K562 (cell line): ENCODE measurements at regions not wholly inside any gene's neighbourhood (a gene's known extent, or its start where the extent isn't known, plus 50 kb on each side); places are given as distances from the start of the nearest gene placed in this dataset.
"Not testable (repeated sequence)": the region's sequence is repeated elsewhere in the genome, so short reads cannot be mapped to it uniquely, and the experiment has no call there.

ENCODE experiments used
- ATAC-seq: fragments of 200-7000 bp; cut with Tn5 transposase; 3 replicates; pipeline ENCODE4 v1.9.1; 2020; ENCODE audit warnings: moderate library complexity
- BruUV-seq: library from RNA; stranded (reverse); fragments of 400-500 nt; replicated peaks from 2 replicates; lab custom pipeline; 2021; lab: Mats Ljungman, UMichigan
- CTCF ChIA-PET: fragments of 300-600 bp; formaldehyde crosslinking; extraction: SDS; loops from one replicate; lab custom pipeline; 2021; ENCODE audit warnings: low intra/inter-chr PET ratio; lab: Yijun Ruan, JAX
- POLR2A ChIA-PET: fragments of 300-600, 350-650 bp; sonication (Branson Sonifier 250); formaldehyde crosslinking; extraction: SDS; loops from one replicate; lab custom pipeline; 2021; ENCODE audit warnings: antibody characterized with exemption, inconsistent platforms; lab: Yijun Ruan, JAX
- DNase-seq, 4 experiments: peaks; one replicate each; pipeline versions ENCODE4 v3.0.0 to v3.0.0-alpha.2; 2011 to 2018; ENCODE audit warnings: low spot score in 3 of 4, mixed read lengths in 3 of 4; ENCODE audit errors: extremely low read depth in 1 of 4
- FAIRE-seq: peaks from 2 replicates; lab custom pipeline; 2011; peaks lifted over from hg19 to GRCh38; lab: Jason Lieb, UNC
- H2AFZ ChIP-seq: 2 replicates; pipeline ENCODE4 v1.6.0; 2011; ENCODE audit warnings: low read depth, low read length, control low read depth, inconsistent platforms
- H3K27ac ChIP-seq: fragments of 200-600 bp; 3 replicates; pipeline ENCODE4 v1.8.0; 2011; ENCODE audit warnings: low read depth, mild to moderate bottlenecking, control low read depth, inconsistent platforms, low read length, moderate library complexity, mixed read lengths; ENCODE audit errors: extremely low read depth
- H3K27me3 ChIP-seq, 2 experiments: fragments of 300-600 bp in 1 of 2; 2 replicates in 1 of 2; 3 replicates in 1 of 2; pipeline versions ENCODE4 v1.6.0 to v1.8.0; 2011; ENCODE audit warnings: inconsistent platforms in 2 of 2, low read length in 2 of 2, mild to moderate bottlenecking in 1 of 2, mixed read lengths in 1 of 2, moderate library complexity in 1 of 2; ENCODE audit not compliant: control insufficient read depth in 2 of 2, insufficient read depth in 2 of 2
- H3K36me3 ChIP-seq: fragments of 300-600 bp; 3 replicates; pipeline ENCODE4 v1.8.0; 2011; ENCODE audit warnings: mild to moderate bottlenecking, low read length, inconsistent platforms; ENCODE audit not compliant: control insufficient read depth, insufficient read depth
- H3K4me1 ChIP-seq, 2 experiments: fragments of 200-600 bp in 1 of 2; replicated peaks in 1 of 2; 2 replicates in 1 of 2; 3 replicates in 1 of 2; pipeline versions ENCODE4 v1.5.1 to v1.8.0; 2011; ENCODE audit warnings: inconsistent platforms in 2 of 2, low read length in 2 of 2, mild to moderate bottlenecking in 1 of 2, mixed read lengths in 1 of 2, moderate library complexity in 1 of 2; ENCODE audit not compliant: control insufficient read depth in 2 of 2, insufficient read depth in 2 of 2
- H3K4me2 ChIP-seq: 2 replicates; pipeline ENCODE4 v1.6.1; 2011; ENCODE audit warnings: low read length, control low read depth, inconsistent platforms, mixed read lengths; ENCODE audit not compliant: insufficient read depth
- H3K4me3 ChIP-seq: fragments of 200-600 bp; sonication (generic), shearing (Covaris generic); 2 replicates; pipeline ENCODE4 v1.5.1; 2016; ENCODE audit warnings: control low read depth, inconsistent platforms
- H3K79me2 ChIP-seq: fragments of 200-600 bp; 3 replicates; pipeline ENCODE4 v1.8.0; 2011; ENCODE audit warnings: low read length, inconsistent platforms; ENCODE audit not compliant: control insufficient read depth, insufficient read depth
- H3K9ac ChIP-seq, 2 experiments: 2 replicates each; pipeline versions ENCODE4 v1.6.0 to v1.6.1; 2011; ENCODE audit warnings: low read depth in 2 of 2, low read length in 2 of 2, control low read depth in 1 of 2, inconsistent platforms in 1 of 2, mild to moderate bottlenecking in 1 of 2, mixed read lengths in 1 of 2; ENCODE audit not compliant: insufficient read depth in 1 of 2
- H3K9me1 ChIP-seq: one replicate; pipeline ENCODE4 v1.6.0; 2011; ENCODE audit warnings: inconsistent platforms, mild to moderate bottlenecking, low read length, moderate library complexity; ENCODE audit not compliant: control insufficient read depth, insufficient read depth
- H3K9me3 ChIP-seq: replicated peaks from 2 replicates; pipeline ENCODE4 v1.5.1; 2011; ENCODE audit warnings: low read depth, low read length, inconsistent platforms; ENCODE audit not compliant: control insufficient read depth, insufficient read depth
- H4K20me1 ChIP-seq: replicated peaks from 2 replicates; pipeline ENCODE4 v1.6.1; 2011; ENCODE audit warnings: low read length, inconsistent platforms, mixed read lengths; ENCODE audit not compliant: control insufficient read depth, insufficient read depth
- WGBS: fragments of 100-300 bp; shearing (Covaris generic); methylation state at CpG from one replicate; pipeline ENCODE4 v1.1.6; 2016; ENCODE audit warnings: low coverage, mixed read lengths; ENCODE audit not compliant: insufficient coverage; ENCODE audit errors: missing lambda C conversion rate; 5-methylcytosine and 5-hydroxymethylcytosine counted together
- in situ Hi-C: fragments of 300-500 bp; cut with MboI; formaldehyde crosslinking; loops from 4 replicates; pipeline ENCODE4 v1.15.0; 2018; ENCODE audit warnings: inconsistent platforms, mixed read lengths
- intact Hi-C: fragments of 100-400 bp; cut with micrococcal nuclease; formaldehyde crosslinking; loops from 2 replicates; pipeline ENCODE4 v1.14.2; 2022

DNA sequence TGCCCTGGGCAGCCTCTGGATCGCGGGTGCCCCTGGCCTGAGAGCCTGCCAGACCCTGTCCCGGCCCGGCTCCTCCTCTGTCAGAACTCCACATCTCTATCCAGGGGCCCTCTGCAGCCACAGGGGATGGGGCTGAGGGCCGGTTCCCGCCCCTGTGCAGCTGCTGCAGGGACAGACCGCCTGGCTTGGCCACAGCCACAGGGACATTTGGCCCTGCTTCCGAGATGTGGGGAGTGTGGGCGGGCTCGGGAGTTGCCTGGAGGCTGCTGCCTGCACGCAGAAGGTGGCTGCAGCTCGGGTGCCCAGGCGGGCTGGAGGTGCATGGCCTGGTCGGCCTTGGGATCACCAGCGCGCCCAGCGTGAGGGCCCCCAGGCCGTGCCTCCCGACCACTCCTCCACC is 3365.4 kb upstream of the OR11H1 start:
- H3K27me3 ChIP-seq, H3K36me3 ChIP-seq, H3K27ac ChIP-seq, H3K4me2 ChIP-seq, H3K9ac ChIP-seq, ATAC-seq, H3K4me3 ChIP-seq, DNase-seq, H3K9me3 ChIP-seq, H2AFZ ChIP-seq, H3K79me2 ChIP-seq, intact Hi-C loops, FAIRE-seq, H3K4me1 ChIP-seq, POLR2A ChIA-PET, in situ Hi-C loops, BruUV-seq, CTCF ChIA-PET, H4K20me1 ChIP-seq, H3K9me1 ChIP-seq: not testable (repeated sequence)
- WGBS: no CpG with 5 or more reads among the region's 19 CpGs

DNA sequence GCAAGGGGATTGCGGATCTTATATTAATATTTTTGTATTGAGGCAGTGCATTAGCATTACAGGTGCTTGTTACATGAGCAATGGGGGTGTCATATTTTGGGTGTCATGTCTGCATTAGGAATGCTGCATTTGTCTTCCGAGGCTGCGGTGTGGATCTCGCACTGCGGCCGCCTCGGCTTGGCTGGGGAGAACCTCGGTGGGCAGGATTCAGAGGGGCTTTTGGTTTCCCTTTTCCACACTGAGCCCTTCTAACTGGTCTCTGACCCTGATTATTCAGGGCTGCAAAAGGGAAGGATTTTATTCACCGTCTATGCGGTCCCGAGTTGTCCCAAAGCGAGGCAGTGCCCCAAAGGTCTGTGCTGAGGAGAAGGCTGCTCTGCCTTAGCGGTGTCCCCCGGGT is 3361.5 kb upstream of the OR11H1 start:
- not testable (repeated sequence) for H4K20me1 ChIP-seq

DNA sequence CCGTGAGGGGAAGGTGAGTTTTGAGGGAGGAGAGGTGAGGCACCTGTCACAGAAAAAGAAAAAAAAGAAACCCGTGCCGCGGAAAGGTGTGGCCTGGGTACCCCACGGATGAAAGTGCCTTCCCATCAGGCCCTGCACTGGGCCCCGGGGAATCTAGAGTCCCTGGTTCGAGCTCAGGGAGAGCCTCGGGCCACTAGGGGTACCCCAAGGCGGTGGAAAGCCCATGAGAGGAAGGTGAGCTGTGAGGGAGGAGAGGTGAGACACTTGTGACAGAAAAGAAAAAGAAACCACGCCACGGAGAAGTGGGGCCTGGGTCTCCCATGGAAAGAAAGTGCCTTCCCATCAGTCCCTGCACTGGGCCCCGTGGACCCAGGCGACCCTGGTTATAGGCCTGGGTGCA is 3359.9 kb upstream of the OR11H1 start:
- H3K27me3 ChIP-seq, POLR2A ChIA-PET, CTCF ChIA-PET, in situ Hi-C loops, H3K4me2 ChIP-seq, DNase-seq, intact Hi-C loops, H3K9me3 ChIP-seq, H3K4me1 ChIP-seq, H2AFZ ChIP-seq, ATAC-seq, H3K79me2 ChIP-seq, H3K27ac ChIP-seq, FAIRE-seq, H4K20me1 ChIP-seq, H3K9ac ChIP-seq, H3K4me3 ChIP-seq, H3K36me3 ChIP-seq, H3K9me1 ChIP-seq, BruUV-seq: not testable (repeated sequence)
- 54% methylated on average over 3 of the region's 13 CpGs for WGBS

More for the DNA sequence above, 3361.5 kb upstream of the OR11H1 start:
- H3K4me2 ChIP-seq, ATAC-seq, H3K36me3 ChIP-seq, H3K4me1 ChIP-seq, H3K27ac ChIP-seq, CTCF ChIA-PET, in situ Hi-C loops, POLR2A ChIA-PET, H3K4me3 ChIP-seq, H3K9me1 ChIP-seq, DNase-seq, H3K9ac ChIP-seq, FAIRE-seq, H3K27me3 ChIP-seq, H3K79me2 ChIP-seq, intact Hi-C loops, H2AFZ ChIP-seq, H3K9me3 ChIP-seq: not testable (repeated sequence)
- WGBS: 16% methylated on average over 7 of the region's 14 CpGs
- BruUV-seq: TSS peak; percentile 98

DNA sequence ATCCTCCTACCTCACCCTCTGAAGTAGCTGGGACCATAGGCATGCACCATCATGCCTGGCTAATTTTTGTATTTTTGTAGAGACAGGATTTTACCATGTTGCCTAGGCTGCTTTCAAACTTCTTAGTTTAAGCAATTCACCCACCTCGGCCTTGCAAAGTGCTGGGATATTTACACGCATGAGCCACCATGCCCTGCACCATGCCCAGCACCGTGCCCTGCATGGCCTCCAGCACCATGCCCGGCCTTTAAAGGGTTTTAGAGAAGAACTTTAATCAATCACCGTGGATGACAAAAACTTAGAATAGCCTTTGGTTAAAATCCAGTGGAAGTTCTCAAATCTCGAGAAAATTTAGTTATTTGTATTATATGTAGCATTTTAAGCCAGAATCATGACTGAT is 3335.9 kb upstream of the OR11H1 start:
- 10% methylated on average over 6 of the region's 6 CpGs for WGBS
- H3K9me1 ChIP-seq, DNase-seq, in situ Hi-C loops, H2AFZ ChIP-seq, ATAC-seq, H3K79me2 ChIP-seq, BruUV-seq, H3K9ac ChIP-seq, H3K27ac ChIP-seq, intact Hi-C loops, H3K4me3 ChIP-seq, FAIRE-seq, H3K4me1 ChIP-seq, CTCF ChIA-PET, H3K36me3 ChIP-seq, POLR2A ChIA-PET, H3K9me3 ChIP-seq, H3K27me3 ChIP-seq, H4K20me1 ChIP-seq, H3K4me2 ChIP-seq: not testable (repeated sequence)
